ENCODE measurements at regions not wholly inside any gene's neighbourhood (a gene's known extent, or its start where the extent isn't known, plus 50 kb on each side); places are given as distances from the start of the nearest gene placed in this dataset.

GRCh38 chr10:64896582-64896981 is 1375.4 kb downstream of the REEP3 start:
- no peak for TF ChIP-seq CTCF (IDR thresholded peaks at IDR 0.05; ENCODE audit: low read length)
- TF ChIP-seq EZH2phosphoT487 (IDR thresholded peaks at IDR 0.05; ENCODE audit: low read length) = no peak

Data from MM.1S (cell line).